Upper lobe of left lung (tissue), 6 donors: ENCODE measurements at regions not wholly inside any gene's neighbourhood (a gene's known extent, or its start where the extent isn't known, plus 50 kb on each side); places are given as distances from the start of the nearest gene placed in this dataset.

Source experiments
- ATAC-seq, 2 donors: fragments of 200-7000 bp; cut with Tn5 transposase; one replicate each; pipeline ENCODE4 v1.9.1; 2022; ENCODE audit warnings: mild to moderate bottlenecking in 2 of 2, moderate library complexity in 2 of 2; ENCODE audit not compliant: low FRiP score in 2 of 2
- DNase-seq, 2 donors: peaks; one replicate each; pipeline ENCODE4 v3.0.0-alpha.2; 2019 to 2020
- H3K27ac ChIP-seq, 4 donors: fragments of 200-600 bp; sonication (generic); one replicate each; pipeline ENCODE4 v1.5.1; 2016 to 2019
- H3K27me3 ChIP-seq, 4 donors: fragments of 200-600 bp; sonication (generic); one replicate each; pipeline ENCODE4 v1.5.1; 2017 to 2019
- H3K36me3 ChIP-seq, 4 donors: fragments of 200-600 bp; sonication (generic); one replicate each; pipeline ENCODE4 v1.5.1; 2016 to 2019
- H3K4me1 ChIP-seq, 4 donors: fragments of 200-600 bp; sonication (generic); one replicate each; pipeline ENCODE4 v1.5.1; 2018 to 2019
- H3K4me3 ChIP-seq, 4 donors: fragments of 200-600 bp; sonication (generic); one replicate each; pipeline ENCODE4 v1.5.1; 2017 to 2019; ENCODE audit warnings: mild to moderate bottlenecking in 2 of 4, moderate library complexity in 1 of 4
- H3K9me3 ChIP-seq, 4 donors: fragments of 200-600 bp; sonication (generic); one replicate each; pipeline ENCODE4 v1.5.1; 2018 to 2019
- CTCF ChIP-seq, 6 experiments: fragments of 450-650 bp in 4 of 6; fragments of 200-600 bp in 2 of 6; sonication (generic) in 2 of 6; IDR thresholded peaks; one replicate each; pipeline ENCODE4 v1.5.1; 2016 to 2019; ENCODE audit warnings: antibody characterized with exemption in 6 of 6
- EP300 ChIP-seq, 4 donors: sonication (generic); formaldehyde crosslinking; IDR thresholded peaks; one replicate each; pipeline ENCODE4 v1.5.1; 2017; ENCODE audit warnings: antibody characterized with exemption in 4 of 4, control low read depth in 2 of 4
- POLR2A ChIP-seq, 4 donors: fragments of 450-650 bp; IDR thresholded peaks; one replicate each; pipeline ENCODE4 v1.5.1; 2016 to 2017; ENCODE audit warnings: antibody characterized with exemption in 4 of 4, mild to moderate bottlenecking in 2 of 4
- POLR2AphosphoS5 ChIP-seq, 2 donors: sonication (generic); formaldehyde crosslinking; IDR thresholded peaks; one replicate each; pipeline ENCODE4 v1.5.1; 2017; ENCODE audit warnings: antibody characterized with exemption in 2 of 2
- WGBS, 2 donors: methylation state at CpG; one replicate each; pipeline ENCODE4 v1.1.5; 2017 to 2018; 5-methylcytosine and 5-hydroxymethylcytosine counted together
- donor health status: DM: no; HTN: no; CAD: no; lungs with moderate emphysema.
- donor health status: DM: no; HTN: yes; CAD: no; lungs with severe emphysema.

GRCh38 chr3:105246536-105246935, 120.2 kb upstream of the ALCAM start:
- ATAC-seq = no peak
- Histone ChIP-seq H3K9me3 (no peaks in the 10 kb centered on the region), H3K4me1 (no peaks in the 10 kb centered on the region), H3K4me3 (no peak overlapping the region), H3K27me3 (no peaks in the 10 kb centered on the region), H3K27ac (no peak overlapping the region), H3K36me3 (no peaks in the 10 kb centered on the region)
- no peak for DNase-seq
- 69 to 83% methylated on average over 3 of the region's 3 CpGs for WGBS, 2 donors
- no peak for TF ChIP-seq EP300 (IDR thresholded peaks at IDR 0.05)
- TF ChIP-seq CTCF (IDR thresholded peaks at IDR 0.05) = no peak
- no peak for TF ChIP-seq POLR2A (IDR thresholded peaks at IDR 0.05)
- TF ChIP-seq POLR2AphosphoS5 (IDR thresholded peaks at IDR 0.05) = no peak

- no peaks in the 10 kb centered on the region for H3K9me3 ChIP-seq
- peak in 1 of 2 donors; percentile 22 for DNase-seq
- H3K27ac ChIP-seq = no peak overlapping the region
- ATAC-seq = no peak
- peaks cover 0 to 8% (median 0%) of the 10 kb centered on the region in 4 donors for H3K4me1 ChIP-seq
- no peaks in the 10 kb centered on the region for H3K27me3 ChIP-seq
- WGBS, 2 donors = 22 to 47% methylated on average over 3 of the region's 3 CpGs
- no peak overlapping the region for H3K4me3 ChIP-seq
- no peaks in the 10 kb centered on the region for H3K36me3 ChIP-seq
- TF ChIP-seq POLR2AphosphoS5 (IDR thresholded peaks at IDR 0.05) = no peak
- no peak for TF ChIP-seq EP300 (IDR thresholded peaks at IDR 0.05)
- no peak for TF ChIP-seq POLR2A (IDR thresholded peaks at IDR 0.05)
- TF ChIP-seq CTCF (IDR thresholded peaks at IDR 0.05) = no peak
Observed at GRCh38 chr3:105253225-105253624, 113.5 kb upstream of the ALCAM start.

- H3K4me1 ChIP-seq = peaks cover 0 to 8% (median 0%) of the 10 kb centered on the region in 4 donors
- ATAC-seq (no peak), DNase-seq (no peak)
- H3K27ac ChIP-seq = no peak overlapping the region
- no peaks in the 10 kb centered on the region for H3K9me3 ChIP-seq
- no peaks in the 10 kb centered on the region for H3K27me3 ChIP-seq
- 76 to 78% methylated on average over 2 of the region's 2 CpGs for WGBS, 2 donors
- H3K4me3 ChIP-seq = no peak overlapping the region
- TF ChIP-seq CTCF (IDR thresholded peaks at IDR 0.05) (no peak), POLR2A (IDR thresholded peaks at IDR 0.05) (no peak), POLR2AphosphoS5 (IDR thresholded peaks at IDR 0.05) (no peak), EP300 (IDR thresholded peaks at IDR 0.05) (no peak)
- H3K36me3 ChIP-seq = no peaks in the 10 kb centered on the region
Observed at GRCh38 chr3:105254154-105254553, 112.6 kb upstream of the ALCAM start.

- H3K4me1 ChIP-seq = peaks cover 0 to 8% (median 0%) of the 10 kb centered on the region in 4 donors
- no peaks in the 10 kb centered on the region for H3K36me3 ChIP-seq
- DNase-seq = no peak
- H3K27me3 ChIP-seq = no peaks in the 10 kb centered on the region
- no peaks in the 10 kb centered on the region for H3K9me3 ChIP-seq
- peak in 1 of 2 donors; percentile 29 for ATAC-seq
- no peak overlapping the region for H3K27ac ChIP-seq
- TF ChIP-seq POLR2AphosphoS5 (IDR thresholded peaks at IDR 0.05) (no peak), CTCF (IDR thresholded peaks at IDR 0.05) (no peak), EP300 (IDR thresholded peaks at IDR 0.05) (no peak), POLR2A (IDR thresholded peaks at IDR 0.05) (no peak)
- 27 to 41% methylated on average over 2 of the region's 2 CpGs for WGBS, 2 donors
- no peak overlapping the region for H3K4me3 ChIP-seq
Observed at GRCh38 chr3:105255350-105255749, 111.4 kb upstream of the ALCAM start.

- TF ChIP-seq POLR2A (IDR thresholded peaks at IDR 0.05) (no peak), POLR2AphosphoS5 (IDR thresholded peaks at IDR 0.05) (no peak), CTCF (IDR thresholded peaks at IDR 0.05) (no peak), EP300 (IDR thresholded peaks at IDR 0.05) (no peak)
- Histone ChIP-seq H3K4me3 (no peak overlapping the region), H3K27me3 (no peaks in the 10 kb centered on the region), H3K27ac (no peak overlapping the region), H3K4me1 (no peaks in the 10 kb centered on the region), H3K9me3 (no peaks in the 10 kb centered on the region), H3K36me3 (no peaks in the 10 kb centered on the region)
- ATAC-seq (no peak), DNase-seq (no peak)
- 48 to 76% methylated on average over 2 of the region's 2 CpGs for WGBS, 2 donors
Observed at GRCh38 chr3:105259496-105259895, 107.2 kb upstream of the ALCAM start.
